ENCODE measurements at regions not wholly inside any gene's neighbourhood (a gene's known extent, or its start where the extent isn't known, plus 50 kb on each side); places are given as distances from the start of the nearest gene placed in this dataset.

GRCh38 chr13:50587115-50587514 lies 256.4 kb downstream of the DLEU7 start:
- Histone ChIP-seq H3K4me1 (no peaks in the 10 kb centered on the region), H3K9me3 (no peaks in the 10 kb centered on the region), H3K27ac (no peak overlapping the region), H3K36me3 (no peaks in the 10 kb centered on the region), H3K4me3 (no peak overlapping the region), H3K27me3 (no peaks in the 10 kb centered on the region)
- intact Hi-C loops (cut with DNase I): no loop called here
- no peak for DNase-seq
- ATAC-seq: peak; percentile 51
- no peak for TF ChIP-seq CTCF (IDR thresholded peaks at IDR 0.05)

GRCh38 chr13:50587645-50588373 lies 255.7 kb downstream of the DLEU7 start:
- ATAC-seq (peak; percentile 19), DNase-seq (no peak)

GRCh38 chr13:50588491-50589130 lies 254.9 kb downstream of the DLEU7 start:
- ATAC-seq: no peak
- Histone ChIP-seq H3K9me3 (no peaks in the 10 kb centered on the region), H3K36me3 (no peaks in the 10 kb centered on the region)

More at GRCh38 chr13:50587645-50588373, 255.7 kb downstream of the DLEU7 start:
- intact Hi-C loops (cut with DNase I): no loop called here
- H3K27me3 ChIP-seq: no peaks in the 10 kb centered on the region
- no peak overlapping the region for H3K27ac ChIP-seq
- no peaks in the 10 kb centered on the region for H3K36me3 ChIP-seq
- no peaks in the 10 kb centered on the region for H3K9me3 ChIP-seq
- H3K4me3 ChIP-seq: no peak overlapping the region
- no peaks in the 10 kb centered on the region for H3K4me1 ChIP-seq
- no peak for TF ChIP-seq CTCF (IDR thresholded peaks at IDR 0.05)

GRCh38 chr13:50589139-50589538 lies 254.4 kb downstream of the DLEU7 start:
- Histone ChIP-seq H3K27ac (no peak overlapping the region), H3K27me3 (no peaks in the 10 kb centered on the region), H3K4me1 (no peaks in the 10 kb centered on the region), H3K4me3 (no peak overlapping the region), H3K36me3 (no peaks in the 10 kb centered on the region), H3K9me3 (no peaks in the 10 kb centered on the region)
- DNase-seq (no peak), ATAC-seq (no peak)
- intact Hi-C loops (cut with DNase I): no loop called here
- no peak for TF ChIP-seq CTCF (IDR thresholded peaks at IDR 0.05)

More at GRCh38 chr13:50588491-50589130, 254.9 kb downstream of the DLEU7 start:
- no peaks in the 10 kb centered on the region for H3K4me1 ChIP-seq
- no peak overlapping the region for H3K4me3 ChIP-seq
- H3K27ac ChIP-seq: no peak overlapping the region
- no peak for TF ChIP-seq CTCF (IDR thresholded peaks at IDR 0.05)
- no peak for DNase-seq
- intact Hi-C loops (cut with DNase I): no loop called here
- no peaks in the 10 kb centered on the region for H3K27me3 ChIP-seq

- Histone ChIP-seq H3K27me3 (no peaks in the 10 kb centered on the region), H3K4me1 (no peaks in the 10 kb centered on the region), H3K36me3 (no peaks in the 10 kb centered on the region), H3K4me3 (no peak overlapping the region), H3K9me3 (no peaks in the 10 kb centered on the region), H3K27ac (no peak overlapping the region)
- ATAC-seq (no peak), DNase-seq (no peak)
- no peak for TF ChIP-seq CTCF (IDR thresholded peaks at IDR 0.05)
- intact Hi-C loops (cut with DNase I): no loop called here
Measured at GRCh38 chr13:50589651-50590054, 253.8 kb downstream of the DLEU7 start.
